ENCODE measurements at regions not wholly inside any gene's neighbourhood (a gene's known extent, or its start where the extent isn't known, plus 50 kb on each side); places are given as distances from the start of the nearest gene placed in this dataset.

DNA sequence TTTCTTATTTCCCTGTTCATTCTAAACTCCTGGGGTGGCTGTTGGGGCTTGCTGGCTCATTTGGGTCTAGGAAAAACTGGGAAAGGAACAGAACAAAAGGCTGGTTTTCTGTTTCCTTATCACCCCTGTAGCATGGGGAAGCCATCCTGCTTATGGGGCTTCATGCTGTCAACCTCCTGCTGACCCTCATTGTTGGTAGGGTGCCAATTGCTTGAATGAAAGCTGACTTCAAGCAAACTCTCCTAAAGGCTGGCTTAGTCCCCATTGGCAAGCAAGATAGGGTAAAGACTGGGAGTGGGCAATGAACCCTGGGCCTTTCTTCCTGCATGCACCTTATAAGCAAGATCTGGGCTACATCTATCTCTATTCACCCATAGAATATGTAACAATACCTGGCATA is 511.6 kb downstream of the DMAC1 start:
- FAIRE-seq = no peak

GRCh38 chr9:7287065-7287464 is 512.5 kb downstream of the DMAC1 start:
- no peak for FAIRE-seq

DNA sequence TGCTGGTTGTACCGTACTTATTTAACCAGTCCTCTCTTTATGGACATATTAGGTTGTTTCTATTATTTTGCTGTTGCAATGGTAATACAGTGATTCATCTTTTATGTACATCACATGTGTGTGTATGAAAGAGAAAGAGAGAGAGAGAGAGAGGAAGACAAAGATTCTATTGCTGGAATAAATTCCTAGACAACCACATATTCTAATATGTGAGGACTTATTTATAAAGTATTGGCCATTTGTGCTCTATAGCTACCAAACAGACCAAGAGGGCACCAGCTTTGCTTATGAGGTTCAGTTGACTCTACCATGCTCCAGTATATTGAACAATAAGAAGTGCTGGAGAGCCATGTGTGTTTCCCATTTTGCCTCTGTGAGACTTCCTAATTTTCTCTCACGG is 513.5 kb downstream of the DMAC1 start:
- FAIRE-seq = no peak

DNA sequence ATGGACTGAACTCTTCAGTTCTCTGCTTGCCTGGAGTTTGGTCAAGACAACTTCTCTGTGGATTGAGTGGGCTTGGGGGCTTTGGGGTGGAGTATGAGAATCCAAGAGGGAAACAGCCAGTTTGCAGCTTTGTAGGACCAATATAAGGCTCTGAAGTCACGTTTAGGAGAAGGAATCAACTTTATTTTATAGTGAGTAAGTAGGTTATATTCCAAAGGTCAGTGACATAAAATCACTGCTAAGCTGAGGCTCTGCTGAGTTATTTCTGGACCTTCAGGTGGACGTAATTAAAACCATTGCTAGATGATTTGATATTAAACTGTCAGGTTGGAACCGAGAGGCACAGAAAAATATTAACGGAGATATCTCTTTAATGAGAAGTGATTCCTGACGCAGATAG is 514.4 kb downstream of the DMAC1 start:
- FAIRE-seq = no peak

GRCh38 chr9:7284517-7284916 is 515.1 kb downstream of the DMAC1 start:
- FAIRE-seq = no peak

- no peak for FAIRE-seq
Observed at GRCh38 chr9:7284117-7284516, 515.5 kb downstream of the DMAC1 start.

DNA sequence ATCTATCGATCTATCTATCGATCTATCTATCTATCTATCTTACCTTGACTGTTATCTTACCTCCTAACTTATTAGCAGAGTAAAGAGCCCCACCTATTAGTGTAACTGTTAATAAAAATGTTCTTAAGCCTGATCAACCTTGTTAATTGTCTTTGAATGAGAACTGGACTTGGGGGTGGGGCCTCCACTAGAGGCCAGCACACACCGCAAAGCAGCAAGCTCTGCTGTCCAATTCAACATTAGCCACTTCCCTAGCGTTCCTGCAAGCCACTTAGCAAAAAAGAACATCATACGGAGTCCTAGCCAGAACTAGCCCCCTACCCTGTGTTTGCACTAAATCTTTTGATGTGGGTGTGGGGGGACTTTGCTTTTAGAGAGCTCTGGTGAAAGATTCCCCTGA is 515.8 kb downstream of the KDM4C start:
- FAIRE-seq = no peak

DNA sequence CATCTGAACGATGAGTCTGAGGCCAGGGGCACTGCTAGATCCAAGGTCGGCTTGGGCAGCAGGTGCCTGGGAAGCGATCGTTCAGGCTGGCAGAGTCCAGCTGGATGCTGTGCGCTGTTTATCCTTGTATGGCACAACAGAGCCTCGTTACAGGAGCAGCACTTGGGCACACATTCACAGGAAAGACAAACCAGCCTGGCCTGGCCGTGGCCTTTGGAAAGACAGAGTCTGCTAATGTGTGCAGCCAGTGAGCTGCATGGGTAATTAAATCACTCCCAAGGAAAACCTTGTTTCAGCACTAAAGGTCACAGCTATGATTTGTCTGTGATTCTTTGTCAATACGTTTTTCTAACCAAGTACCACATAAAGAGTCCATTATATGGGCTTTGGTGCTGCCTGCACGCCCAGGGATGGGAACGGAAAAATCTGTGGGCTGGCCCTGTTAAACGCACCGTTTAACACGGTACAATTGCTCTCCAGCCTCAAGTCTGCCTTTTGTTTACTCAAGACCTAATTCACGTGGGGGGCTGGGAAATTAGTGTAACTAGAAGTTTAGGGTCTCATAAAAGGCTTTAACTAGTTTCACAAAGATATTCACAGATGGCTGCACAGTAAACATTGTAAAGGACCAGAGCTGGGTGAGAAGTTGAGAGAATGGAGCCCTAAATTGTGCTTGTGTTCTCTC is 509.3 kb downstream of the KDM4C start:
- FAIRE-seq = no peak

DNA sequence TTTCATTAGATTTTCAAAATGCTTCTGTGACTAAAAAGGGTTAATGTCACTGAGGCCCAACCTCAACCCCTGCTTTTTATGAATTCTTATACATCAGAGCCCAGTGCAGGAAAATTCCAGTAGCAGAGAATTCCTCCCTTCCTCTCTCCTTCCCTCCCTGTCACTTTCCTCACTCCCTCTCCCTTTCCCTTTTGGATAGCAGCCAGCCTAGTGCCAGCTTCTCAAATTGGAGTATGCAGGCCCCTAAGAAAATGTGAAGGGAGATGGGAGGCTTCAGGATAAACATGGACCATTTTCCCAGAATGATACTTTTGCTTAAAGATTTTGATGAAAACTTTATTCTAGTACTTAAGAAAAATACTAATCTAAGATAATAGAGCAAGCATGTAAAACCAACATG is 507.4 kb downstream of the KDM4C start:
- FAIRE-seq = no peak

DNA sequence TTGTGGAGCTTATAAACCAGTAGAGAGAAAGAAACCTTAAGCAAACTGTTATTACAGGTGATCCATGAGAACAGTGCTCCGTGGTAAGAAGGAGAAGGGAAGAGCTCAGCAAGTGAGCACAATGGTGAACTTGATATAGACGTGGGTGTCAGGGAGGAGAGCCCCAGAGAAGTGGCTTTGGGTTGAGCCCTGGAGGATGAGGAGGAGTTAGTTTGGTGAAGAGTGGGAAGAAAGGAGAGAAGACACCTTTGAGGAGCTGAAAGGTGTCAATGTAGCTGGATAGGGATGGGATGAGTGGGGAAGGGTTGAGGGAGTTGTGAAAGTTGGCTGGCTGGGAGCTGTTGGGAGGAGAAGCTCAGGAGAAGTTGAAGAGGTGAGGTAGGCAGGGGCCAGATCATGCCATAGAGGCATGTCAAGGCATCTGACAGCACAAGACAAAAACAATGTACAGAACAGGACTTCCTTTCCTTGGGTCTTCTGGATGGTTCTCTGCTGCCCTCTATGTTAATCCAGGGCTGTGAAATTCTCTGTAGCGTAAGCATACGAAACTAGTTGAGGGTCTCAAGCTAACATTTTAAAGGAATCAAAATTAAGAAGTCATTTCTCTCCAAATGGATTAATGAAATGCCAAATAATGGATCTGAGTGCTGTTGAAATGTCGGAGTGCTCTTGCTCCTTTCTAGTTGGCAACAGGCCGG is 501.9 kb downstream of the KDM4C start:
- FAIRE-seq = no peak

DNA sequence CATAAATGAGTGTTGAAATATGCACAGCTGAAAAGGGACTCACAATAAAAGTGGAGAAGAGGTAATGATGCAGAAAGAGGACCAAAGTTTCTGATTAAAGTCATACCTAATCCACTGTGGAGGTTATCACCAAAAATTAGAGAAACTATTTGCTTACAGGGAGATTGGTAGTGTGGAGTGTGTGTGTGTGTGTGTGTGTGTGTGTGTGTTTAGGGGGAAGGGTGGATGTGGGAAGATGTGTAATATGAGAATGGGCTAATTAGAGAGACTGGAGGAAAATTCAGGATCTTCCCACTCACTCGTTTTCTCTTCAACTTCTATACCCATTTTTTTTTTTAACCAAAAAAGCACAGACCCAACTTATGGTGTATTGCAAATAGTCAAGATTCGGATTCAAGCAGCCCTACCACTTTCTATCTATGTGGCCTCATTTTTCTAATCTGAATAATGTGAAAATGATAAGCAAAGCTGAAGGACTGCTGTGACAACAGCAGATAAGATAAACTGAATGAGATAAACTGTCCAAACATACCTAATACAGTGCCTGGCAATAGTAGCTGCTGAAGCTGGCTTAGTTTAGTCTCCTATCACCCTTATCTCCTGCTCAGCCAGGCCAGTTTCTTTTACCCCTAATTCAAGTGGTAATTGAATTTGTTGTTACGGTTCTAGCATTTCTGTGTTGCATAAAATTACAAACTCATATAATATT is 501.1 kb downstream of the KDM4C start:
- no peak for FAIRE-seq

DNA sequence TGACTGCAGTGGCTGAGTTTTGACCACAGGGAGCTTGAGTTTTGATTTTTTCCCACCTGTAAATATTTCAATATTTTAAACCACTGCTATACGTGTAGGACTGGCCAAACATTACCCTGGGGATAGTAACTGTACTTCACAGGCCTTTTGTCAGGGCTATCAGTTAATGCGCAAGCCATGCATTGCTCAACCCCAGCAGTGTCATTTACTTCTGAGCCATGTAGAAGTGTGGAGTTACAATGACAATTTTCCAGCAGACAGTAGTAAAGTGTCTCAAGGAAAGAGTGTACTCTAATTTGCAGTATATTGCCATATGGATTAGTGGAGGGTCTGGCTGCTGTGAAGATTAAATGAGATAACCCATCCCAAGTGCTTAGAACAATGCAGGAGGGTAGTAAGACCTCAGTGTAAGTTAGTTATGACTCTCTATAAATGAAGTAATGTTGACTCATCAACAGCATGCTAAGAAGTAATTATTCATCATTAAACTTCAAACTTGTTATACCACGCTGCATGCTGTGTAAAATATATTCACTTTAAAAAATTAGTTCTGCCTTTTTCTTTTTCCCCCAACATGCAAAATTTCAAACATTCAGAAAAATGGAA is 489.2 kb downstream of the KDM4C start:
- no peak for FAIRE-seq

DNA sequence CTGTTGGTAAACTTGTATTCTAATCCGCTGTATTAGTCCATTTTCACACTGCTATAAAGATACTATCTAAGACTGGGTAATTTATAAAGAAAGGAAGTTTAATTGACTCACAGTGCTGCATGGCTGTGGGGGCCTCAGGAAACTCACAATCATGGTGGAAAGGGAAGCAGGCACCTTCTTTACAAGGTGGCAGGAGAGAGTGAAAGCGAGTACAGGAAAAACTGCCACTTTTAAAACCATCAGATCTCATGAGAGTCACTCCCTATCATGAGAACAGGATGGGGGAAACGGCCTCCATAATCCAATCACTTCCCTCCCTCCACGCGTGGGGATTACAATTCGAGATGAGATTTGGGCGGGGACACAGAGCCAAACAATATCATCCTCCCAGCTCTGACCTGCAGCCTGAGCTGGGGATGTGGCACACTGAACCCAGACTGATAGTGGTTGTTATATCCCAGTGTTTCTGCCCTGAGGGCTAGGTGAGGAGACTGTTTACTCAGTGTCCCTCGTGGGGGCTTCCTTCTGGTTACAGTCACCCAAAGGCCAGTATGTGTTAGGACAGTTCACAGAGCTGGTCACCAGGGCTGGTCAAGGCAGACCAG is 488.3 kb downstream of the KDM4C start:
- no peak for FAIRE-seq

DNA sequence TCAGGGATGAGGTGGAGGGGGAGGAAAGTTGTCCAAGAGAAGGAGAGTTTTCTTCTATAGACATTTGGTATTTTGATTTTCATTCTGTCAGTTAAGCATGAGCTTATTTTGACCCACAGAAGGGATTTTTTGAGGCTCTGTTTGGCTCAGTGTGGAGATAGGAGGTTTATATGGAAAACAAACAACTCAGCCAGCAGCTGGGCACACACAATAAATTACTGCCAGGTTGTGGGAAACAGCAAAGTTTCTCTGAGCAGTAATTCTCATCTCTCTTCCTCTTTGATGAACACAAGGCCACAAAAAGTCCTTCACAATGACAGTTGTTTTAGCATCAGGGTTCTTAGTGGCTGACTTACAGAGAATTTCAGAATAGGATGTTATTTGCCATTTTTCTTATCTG is 486.1 kb downstream of the KDM4C start:
- FAIRE-seq = no peak

DNA sequence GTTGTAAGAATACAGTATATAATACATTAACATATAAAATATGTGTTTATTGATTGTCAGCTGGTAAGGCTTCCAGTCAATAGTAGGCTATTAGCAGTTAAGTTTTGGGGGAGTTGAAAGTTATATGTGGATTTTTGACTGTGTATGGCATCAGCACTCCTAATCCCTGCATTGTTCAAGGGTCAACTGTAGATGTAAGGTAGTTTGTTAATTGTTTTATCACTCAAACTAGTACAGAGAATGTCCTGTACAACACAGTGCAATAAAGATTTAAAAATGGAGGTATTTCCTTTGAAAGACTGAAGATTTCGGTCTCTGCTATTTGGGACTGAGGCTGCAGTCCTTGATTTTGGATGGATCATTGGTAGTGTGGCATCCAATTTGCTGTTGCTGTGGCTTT is 484.4 kb downstream of the KDM4C start:
- no peak for FAIRE-seq

DNA sequence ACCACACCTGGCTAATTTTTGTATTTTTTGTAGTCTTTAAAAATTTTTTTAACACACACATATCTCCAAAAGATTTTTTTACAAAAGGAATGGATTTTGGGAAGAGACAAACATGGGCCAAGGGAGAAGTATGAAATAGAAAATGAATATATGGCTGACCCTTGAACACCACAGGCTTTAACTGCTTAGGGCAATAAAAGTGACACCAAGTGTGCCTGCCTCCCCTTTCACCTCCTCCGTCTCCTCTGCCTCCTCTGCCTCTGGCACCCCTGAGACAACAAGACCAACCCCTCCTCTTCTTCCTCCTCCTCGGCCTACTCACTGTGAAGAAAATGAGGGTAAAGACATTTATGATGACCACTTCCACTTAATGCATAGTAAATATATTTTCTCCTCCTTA is 483.9 kb downstream of the KDM4C start:
- no peak for FAIRE-seq

DNA sequence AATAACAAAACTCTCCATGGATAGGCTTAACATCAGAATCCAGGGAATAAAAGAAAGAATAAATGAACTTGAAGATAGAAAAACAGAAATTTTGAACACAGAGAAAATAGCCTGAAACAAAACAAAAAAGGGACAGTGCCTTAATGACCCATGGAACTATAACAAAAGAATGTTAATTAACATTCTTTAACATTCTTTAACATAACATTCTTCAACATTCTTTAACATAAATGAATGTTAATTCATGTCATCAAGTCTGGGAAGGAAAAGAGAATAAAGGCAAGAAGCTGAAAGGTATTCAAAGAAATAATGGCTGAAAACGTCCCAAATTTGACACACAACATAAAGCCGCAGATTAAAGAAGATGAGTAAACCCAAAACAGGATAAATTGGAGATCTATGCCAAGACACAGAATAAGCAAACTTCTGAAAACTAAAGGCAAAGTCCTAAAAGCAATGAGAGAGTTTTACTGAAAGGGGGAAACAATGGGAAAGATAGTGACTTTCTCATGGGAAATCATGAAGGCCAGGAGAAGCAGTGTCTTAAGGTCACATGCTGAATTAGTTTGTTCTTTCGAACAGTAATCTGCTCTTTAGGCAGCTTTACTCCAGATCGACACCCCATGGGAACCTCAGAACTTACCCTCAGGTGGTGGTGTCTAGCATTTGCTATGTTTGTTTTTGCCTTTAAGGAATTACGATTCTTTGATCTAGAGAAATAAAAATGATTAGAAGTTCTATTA is 483.0 kb downstream of the KDM4C start:
- no peak for FAIRE-seq

DNA sequence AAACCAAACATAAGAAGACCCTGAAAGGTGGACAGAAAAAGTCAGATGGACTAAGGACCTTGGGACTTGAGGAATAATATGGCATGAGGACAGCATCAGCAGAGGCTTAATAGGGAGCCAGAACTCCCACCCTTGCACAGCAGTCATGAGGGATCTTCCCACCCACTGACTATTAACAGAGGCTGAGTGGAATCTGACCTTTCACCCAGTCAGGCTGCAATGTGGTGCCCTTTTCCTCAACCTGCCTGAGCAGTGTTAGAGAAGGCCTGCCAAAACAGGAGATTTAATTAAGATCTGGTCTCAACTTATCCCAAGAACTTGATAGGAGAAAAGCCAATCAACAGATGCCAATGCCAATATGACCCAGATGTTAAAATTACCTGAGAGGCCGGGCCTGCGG is 481.9 kb downstream of the KDM4C start:
- no peak for FAIRE-seq

DNA sequence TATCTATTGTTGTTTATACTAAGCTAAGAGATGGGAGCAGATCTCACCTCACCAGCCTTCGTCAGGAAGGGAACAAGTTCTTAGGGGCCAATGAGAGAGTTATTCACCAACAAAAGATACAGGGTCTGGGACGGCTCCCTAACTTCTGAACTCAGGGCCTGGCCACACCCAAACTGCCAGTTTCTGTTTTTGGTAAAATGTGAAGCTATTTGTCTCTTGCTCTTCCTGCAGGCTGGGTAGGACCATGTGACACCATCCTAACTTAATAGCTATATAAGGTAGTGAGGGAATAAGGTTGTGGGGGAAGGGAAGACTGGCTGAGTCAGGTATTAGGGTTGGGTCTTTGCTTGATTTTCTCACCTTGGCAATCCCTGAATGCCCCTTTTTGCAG is 480.5 kb downstream of the KDM4C start:
- no peak for FAIRE-seq

DNA sequence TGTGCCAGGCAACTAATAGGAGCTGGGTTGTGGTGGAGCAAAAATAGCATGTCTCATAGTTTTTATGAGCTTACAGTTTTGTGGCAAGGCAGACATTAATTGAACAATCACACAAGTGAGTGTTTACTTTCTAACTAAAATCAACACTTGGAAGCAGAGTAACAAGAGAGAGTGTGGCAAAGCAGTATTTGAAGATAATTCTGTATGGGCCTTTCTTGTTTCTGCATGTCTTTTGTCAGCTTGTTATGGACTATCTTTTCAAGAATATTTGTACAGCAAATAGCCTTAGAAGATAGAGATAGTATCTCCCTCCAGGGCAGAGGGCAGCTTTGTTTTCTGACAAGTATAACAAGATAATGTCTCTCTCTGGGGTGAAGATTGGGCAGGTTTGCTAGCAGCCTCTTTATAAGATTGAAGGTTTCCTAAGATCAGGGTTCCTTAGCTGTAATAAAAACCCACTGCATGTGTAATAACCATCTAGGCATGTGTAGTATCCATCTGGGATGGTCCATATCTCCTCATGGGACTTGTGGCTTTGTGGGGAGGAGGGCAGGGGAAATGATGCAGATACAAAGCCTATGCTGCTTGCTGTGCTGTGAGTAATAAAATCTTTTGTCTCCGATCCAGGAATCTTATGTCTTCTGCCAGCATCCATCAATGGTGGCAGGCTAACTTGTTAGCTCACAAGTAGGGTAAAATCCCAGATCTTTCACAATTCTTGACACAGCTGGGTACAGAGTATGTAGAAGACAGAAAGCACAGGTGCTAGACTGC is 479.9 kb downstream of the KDM4C start:
- no peak for FAIRE-seq

GRCh38 chr9:7236186-7236585 is 478.4 kb downstream of the KDM4C start:
- no peak for FAIRE-seq

DNA sequence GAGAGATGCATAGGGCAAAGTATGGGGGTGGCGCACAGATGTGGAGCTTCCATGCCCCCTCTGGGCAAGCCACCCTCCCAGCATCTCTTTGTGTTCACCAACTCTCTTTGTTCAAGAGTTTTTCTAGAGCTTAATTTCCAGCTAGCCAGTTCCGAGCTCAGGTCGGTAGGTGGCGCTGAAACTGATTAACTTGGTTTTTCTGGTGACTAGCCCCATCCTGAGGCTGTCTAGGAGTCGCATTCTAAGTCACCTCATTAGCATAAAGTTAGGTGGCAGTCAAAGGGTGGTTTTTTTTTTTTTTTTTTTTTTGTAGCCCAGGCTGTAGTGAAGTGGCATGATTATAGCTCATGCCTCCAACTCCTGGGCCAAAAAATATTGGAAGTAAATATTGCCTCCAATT is 476.4 kb downstream of the KDM4C start:
- FAIRE-seq = no peak

Data from G401.6 (cell line).